ENCODE measurements at regions not wholly inside any gene's neighbourhood (a gene's known extent, or its start where the extent isn't known, plus 50 kb on each side); places are given as distances from the start of the nearest gene placed in this dataset.

DNA sequence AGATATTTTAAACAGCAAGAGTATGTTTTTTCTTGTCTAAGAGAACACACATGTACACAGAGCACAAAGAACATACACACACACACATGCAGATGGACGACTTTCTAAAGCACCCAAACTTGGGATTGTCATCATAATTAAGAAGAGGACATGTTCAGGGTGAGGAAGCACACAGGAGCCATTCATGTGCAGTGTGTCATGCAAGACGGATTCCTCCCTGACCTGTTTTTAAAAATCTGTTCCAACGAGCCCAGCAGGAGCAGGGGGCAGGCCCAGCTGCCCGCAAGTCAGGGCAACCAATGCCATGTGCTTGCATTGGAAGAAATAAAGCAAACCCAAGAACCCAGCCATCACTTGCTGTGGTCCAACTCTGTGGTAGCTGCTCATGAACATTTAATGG is 167.3 kb upstream of the ZNF644 start:
- TF ChIP-seq, protein P1, sequence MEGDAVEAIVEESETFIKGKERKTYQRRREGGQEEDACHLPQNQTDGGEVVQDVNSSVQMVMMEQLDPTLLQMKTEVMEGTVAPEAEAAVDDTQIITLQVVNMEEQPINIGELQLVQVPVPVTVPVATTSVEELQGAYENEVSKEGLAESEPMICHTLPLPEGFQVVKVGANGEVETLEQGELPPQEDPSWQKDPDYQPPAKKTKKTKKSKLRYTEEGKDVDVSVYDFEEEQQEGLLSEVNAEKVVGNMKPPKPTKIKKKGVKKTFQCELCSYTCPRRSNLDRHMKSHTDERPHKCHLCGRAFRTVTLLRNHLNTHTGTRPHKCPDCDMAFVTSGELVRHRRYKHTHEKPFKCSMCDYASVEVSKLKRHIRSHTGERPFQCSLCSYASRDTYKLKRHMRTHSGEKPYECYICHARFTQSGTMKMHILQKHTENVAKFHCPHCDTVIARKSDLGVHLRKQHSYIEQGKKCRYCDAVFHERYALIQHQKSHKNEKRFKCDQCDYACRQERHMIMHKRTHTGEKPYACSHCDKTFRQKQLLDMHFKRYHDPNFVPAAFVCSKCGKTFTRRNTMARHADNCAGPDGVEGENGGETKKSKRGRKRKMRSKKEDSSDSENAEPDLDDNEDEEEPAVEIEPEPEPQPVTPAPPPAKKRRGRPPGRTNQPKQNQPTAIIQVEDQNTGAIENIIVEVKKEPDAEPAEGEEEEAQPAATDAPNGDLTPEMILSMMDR (IDR thresholded peaks at IDR 0.05; ENCODE audit: low read depth, low read length): no peak
- no peak for TF ChIP-seq POLR2A (IDR thresholded peaks at IDR 0.05; ENCODE audit: extremely low read depth, insufficient read length)
- TF ChIP-seq, protein P2, sequence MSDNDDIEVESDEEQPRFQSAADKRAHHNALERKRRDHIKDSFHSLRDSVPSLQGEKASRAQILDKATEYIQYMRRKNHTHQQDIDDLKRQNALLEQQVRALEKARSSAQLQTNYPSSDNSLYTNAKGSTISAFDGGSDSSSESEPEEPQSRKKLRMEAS (IDR thresholded peaks at IDR 0.05; ENCODE audit: low read depth, low read length): no peak
- no peak for TF ChIP-seq MYC (IDR thresholded peaks at IDR 0.05; ENCODE audit: low read depth, low read length)
